SW480 (cell line): ENCODE measurements at regions not wholly inside any gene's neighbourhood (a gene's known extent, or its start where the extent isn't known, plus 50 kb on each side); places are given as distances from the start of the nearest gene placed in this dataset.

Experiments used
- DNase-seq: peaks from one replicate; pipeline ENCODE4 v3.0.0-alpha.2; 2016; ENCODE audit warnings: low spot score

DNA sequence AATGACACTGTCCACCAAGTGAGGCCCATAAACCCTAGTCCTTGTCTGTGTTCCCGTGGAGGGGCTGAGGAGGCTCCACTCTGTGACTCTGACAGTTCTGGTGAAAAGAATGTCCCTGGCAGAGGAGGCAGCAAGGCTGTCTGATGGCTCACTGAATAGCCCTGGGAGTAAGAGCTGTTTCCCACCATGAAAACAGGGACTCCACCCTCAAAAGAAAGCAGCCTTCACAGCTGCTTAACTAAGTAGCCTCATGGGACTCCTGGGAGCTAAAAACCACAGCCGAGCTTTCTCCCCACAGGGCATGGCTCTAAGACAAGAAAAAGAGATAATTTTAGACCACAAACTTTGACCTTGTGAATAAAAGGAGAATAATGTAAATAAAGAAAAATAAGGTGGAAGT is 135.1 kb upstream of the FRY start:
- no peak for DNase-seq

DNA sequence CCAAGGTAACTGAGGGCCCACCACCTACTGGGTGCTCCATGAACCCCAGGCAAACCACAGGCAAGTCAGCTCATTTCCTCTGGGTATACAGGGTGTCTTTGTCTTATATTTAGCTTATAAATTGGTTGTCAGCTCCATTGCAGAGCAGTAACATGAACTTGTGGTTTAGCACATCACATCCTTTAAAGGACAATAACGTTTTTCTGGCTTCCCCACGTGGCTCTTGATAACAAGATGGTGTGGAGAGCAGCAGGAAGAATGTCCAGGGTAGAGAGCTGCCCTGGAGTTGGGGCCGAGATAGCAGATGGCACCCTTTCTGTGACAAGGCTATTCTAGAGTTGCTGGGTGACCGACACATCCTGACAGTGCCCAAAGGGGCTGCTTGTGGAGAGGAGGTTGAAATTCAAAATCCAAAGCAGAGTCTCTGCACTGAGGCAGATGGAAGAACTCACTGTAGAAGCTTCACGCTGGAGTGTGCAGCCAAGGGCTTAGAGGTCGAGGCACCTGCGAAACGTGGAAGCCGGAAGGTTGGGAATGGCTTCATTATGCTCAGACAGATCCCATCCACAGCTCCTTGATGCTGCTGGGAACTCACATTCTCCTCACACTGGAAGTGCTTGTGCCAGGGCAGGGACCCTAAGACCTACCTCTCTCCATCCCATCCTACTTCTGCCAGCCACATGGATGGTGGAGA is 133.0 kb upstream of the FRY start:
- DNase-seq: no peak

- no peak for DNase-seq
Observed at GRCh38 chr13:31901985-31902384, 129.6 kb upstream of the FRY start.

DNA sequence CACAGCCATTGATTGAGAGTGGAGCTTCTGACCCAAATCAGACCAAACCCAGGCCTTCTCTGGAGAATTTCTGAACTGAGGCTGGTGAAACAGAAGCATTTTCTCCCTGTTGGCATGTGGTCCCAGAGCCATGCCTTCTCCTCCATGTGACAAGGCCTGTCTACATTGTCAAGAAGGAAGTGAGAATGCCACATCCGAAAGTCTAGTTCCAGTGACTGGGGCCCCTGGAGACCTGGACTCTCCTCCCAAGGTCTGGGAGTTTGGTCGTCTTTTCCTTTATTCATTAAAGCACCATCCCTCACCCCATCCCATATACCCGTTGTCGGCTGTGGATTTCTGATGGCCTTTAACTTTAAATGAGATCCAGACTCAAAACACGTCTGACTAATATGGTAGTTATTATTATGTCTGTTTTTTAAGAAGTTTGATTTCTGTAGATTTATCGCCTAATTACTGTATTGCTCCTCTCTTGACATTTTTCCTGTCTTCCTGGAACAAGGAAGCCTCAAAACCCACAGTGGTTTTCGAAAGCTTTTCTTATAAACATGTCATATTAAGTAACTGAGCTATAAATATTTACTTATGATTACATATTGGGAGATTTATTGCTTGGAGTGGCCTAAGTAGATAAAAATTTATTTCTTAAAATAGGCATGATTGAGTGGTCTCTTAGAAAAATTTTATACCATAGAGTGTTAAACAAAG is 128.3 kb upstream of the FRY start:
- DNase-seq: no peak

DNA sequence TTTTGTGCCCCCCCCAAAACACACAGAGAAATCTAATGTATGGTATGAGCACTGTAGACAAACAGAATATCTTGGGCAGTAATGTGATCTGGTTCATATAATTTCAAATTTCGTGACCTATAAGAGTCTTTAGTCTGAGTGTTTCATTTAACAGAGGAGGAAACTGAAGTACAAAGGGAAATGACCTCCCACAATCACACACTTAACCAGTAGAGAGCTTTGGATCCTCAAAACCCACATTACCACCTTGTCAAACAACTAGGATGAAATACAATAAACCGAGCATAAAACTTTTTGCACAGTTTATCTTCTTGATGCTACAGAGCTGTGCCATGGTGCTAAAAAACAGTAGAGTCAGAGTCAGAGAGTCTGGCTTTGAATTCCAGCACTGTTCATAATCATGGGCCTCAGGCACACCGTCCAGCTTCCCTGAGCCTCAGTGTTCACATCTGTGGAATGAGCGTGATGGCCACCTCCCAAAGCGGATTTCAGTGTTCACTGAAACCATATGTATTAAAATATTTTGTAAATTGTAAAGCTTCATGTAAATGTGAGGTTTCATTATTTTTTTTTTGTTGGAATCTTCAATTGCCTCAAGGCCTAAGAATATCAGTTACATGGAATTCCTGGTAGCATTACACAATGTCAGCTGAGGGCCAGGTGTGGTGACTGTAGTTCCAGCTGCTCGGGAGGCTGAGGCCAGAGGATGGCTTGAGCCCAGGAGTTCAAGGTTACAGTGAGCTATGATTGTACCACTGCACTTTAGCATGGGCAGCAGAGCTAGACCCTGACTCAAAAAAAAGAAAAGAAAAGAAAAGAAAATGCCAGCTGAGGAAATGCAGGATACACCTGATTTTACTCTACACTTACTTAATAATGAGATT is 126.4 kb upstream of the FRY start:
- DNase-seq: no peak

DNA sequence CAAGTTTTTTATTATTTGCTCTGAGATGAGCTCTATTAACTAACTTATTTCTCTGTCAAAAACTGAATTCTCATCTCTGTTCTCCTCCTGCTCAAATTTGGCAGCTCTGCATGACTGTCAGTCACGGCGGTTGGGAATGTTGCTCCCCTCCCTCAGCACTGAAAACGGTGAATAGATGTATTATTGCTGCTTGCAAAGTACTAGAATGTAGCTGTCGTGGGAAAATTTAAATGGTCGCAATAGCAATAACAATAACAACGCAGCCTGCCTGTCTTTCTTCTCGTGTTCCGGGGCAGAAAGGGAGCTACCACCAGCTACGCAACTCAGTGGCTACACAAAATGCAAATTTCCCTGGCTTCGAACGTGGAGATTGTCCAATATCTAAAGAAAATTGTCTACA is 125.6 kb upstream of the FRY start:
- no peak for DNase-seq

DNA sequence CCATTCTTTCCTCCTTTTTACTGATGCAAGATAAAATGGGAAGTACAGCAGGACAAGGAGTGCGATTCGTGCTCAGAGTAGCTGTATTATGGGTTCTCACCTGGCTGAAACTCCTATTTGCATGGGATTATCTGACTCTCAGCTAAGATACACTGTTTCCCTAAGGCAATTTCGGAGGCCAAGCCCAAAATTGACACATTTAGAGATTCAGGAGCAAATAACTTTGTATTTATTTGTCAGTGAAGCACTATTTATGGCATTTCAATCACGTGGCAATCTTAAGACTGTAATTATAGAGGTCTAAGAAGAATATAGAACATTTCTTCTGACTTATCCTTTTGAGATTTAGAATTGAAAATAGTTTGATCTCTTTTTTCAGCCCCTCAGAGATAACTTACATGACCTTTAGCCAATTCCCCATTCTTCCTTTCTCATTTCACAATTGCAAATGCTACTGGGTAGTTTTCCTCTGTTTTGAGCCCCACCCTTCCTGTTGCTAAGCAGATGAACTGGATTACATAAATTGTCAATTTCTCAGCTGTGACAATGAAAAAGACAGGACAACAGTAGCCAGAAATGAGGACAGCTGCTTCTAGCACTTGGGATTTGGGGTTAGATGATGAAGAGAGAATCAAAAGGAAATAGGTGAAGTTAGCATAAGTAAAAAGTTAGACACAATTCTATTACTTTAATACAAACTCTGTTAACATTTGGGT is 122.7 kb upstream of the FRY start:
- DNase-seq: no peak

DNA sequence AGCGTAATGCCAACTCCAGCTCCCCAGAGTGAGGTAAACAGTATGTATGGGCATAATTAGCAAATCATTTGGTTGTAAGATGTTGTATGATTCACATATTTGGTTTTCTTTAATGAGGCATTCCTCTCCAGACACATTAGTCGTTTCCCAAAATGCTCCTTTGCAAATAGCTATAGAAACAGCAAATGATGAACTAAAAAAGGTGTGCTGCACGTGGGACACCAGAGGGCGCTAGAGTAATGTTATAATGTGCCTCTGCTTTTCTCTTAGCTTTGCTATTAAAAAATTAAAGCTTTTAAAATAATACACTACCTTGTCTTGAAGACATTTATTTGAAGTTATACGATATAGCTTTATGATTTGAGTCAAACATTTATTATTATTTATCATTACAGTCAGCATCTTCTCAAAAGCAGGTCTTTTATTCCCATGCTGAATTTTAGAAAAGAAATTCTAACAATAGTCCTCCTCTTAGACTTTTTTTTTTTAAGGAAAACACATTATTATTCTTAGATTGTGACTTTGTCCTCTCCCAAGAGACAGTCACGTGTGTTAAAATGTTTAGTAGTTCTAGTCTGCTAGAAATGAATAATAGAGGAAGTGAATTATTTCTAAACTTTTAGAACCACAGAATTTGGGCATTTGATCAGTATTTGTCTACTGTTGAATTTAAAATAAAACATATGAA is 121.6 kb upstream of the FRY start:
- DNase-seq: peak; percentile 66

- DNase-seq: no peak
Observed at GRCh38 chr13:31910633-31911032, 120.9 kb upstream of the FRY start.

- DNase-seq: no peak
Observed at GRCh38 chr13:31912647-31913401, 118.8 kb upstream of the FRY start.

DNA sequence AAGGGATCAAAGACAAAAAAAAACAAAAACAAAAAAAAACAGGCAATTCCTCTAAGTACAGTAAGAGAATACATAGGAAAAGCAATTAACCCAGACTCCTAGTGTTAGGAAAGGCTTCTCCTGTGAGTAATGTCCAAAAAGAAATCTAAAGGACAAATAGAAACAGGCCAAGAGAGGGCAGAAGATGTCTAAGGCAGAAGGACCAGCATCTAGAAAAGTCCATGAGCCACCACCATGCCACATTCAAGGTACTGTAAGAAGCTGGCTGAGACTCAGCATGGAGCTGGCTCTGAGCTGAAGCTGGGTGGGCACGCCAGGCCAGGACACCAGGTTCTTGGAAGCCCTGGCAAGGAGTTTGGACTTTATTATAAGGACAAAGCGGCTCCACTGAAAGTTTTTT is 118.1 kb upstream of the FRY start:
- DNase-seq: no peak

DNA sequence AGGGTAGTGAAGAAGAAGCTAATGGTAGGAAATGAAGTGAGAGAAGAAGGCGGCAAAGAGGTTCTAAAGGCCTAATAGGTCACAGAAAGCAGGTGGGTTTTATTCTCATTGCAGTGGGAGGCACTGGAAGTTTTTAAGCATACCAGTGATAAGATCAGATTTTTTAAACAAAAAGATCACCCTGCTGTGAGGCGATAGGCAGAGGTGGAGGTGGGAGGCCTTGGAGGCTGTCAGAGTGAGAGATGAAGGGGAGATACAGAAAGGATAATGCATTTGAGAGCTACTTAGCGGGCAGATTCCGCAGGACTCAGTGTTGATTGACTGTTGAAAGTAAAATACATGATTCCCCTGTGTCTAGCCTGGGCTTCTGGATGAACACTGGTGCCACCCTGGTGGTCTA is 116.7 kb upstream of the FRY start:
- DNase-seq: no peak

GRCh38 chr13:31918707-31919106 is 112.9 kb upstream of the FRY start:
- DNase-seq: no peak

DNA sequence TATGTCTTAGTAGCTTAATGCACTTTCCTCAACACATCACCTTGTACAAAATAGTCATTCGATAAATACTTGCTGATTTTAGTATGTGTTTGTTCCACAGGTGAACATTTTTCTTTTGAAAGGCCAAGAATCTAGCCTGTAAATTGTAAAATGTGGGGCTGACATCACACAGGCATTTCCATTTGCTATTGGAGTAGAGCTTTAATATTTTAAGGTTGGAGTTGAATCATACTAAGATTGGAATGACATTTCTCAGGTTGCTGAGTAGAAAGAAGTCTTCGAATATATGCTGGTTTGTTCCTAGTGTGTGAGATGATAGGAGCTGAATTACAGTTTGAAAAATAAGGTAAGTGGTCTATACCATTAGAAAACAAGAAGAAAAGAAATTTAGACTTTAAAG is 112.3 kb upstream of the FRY start:
- no peak for DNase-seq

DNA sequence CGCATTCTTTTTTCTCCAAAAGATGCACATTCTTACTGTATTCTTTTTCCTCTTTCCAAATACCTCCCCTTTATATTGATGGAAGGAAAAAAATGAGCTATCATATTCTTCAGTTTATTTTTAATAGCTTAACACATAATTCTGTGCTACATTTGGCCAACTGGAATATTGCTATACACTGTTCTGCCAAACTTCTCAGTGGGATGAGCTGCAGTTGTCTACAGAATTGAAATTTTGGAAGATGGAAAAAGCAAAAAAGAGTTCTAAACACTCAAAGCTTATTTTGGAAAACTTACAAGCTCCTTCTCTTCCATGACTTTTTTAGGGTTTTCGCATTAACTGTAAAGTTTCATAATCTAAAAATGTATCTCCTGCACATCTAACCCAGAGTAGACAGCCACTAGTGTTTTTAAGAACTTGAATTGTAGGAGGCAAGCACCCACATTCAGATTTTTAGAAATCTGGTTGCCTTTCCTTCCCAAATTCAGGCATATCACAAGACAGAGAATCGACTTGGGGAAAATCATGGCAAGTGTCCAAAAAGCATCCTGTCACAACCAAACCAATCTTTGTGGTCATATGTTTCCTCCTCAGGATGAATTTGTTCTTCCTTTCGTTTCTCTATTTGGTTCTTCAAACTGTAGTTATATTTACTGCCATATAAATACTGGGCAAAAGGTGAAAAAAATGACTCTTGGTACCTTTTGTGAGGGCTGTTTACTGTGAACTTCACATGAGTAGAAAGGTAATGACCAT is 111.4 kb upstream of the FRY start:
- DNase-seq: no peak

GRCh38 chr13:31920727-31921100 is 110.9 kb upstream of the FRY start:
- no peak for DNase-seq

- DNase-seq: no peak
Observed at GRCh38 chr13:31922724-31923123, 108.8 kb upstream of the FRY start.

DNA sequence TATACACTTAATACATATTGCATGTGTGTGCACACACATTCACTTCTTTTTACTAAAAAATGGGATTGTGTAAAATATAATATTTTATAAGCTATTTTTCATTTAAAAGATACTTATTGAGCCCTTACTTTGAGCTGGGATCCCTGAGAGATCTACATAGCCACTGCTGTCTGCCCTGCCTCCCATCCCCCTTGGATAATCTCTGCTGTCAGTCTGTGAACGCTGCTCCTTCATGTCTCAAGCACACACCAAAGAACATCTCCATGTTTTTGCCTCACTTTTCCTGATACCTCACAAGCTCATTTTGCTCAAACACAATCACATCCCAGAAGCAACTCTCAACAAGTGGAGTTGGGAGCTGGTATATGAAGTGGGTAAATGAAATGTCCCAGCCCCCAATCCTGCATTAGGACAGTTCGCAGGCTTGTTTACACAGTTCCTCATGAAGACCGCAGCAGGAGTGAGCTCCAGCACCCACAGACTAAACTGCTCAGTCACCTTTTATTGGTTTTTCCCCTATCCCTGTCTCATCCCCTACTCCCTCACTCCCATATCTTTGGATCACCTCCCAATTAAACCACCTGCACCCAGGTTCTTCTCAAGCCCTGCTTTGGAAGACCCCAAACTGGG is 108.3 kb upstream of the FRY start:
- DNase-seq: no peak

GRCh38 chr13:31925079-31925478 is 106.5 kb upstream of the FRY start:
- DNase-seq: no peak

DNA sequence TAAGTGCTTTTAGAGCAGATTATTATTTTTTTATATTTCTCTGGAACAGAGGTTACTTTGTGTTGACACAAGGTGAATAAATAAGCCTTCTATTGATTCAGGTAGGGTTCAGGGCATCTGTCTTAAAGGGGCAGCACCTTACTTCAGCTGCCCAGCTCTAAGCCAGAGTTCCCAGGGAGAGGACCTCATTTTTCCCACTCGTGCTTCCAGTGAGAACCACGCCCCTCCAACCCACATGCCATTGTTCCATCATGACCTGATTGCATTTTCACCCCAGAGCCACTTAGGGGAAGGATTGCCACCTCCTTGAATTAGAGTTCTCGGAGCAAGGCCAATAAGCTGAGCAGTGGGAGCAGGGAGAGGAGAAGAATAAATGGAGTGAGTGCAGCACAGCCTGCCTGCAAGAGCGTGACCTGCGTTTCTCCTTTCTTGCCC is 104.3 kb upstream of the FRY start:
- DNase-seq: no peak
